GM19455 (cell line): ENCODE measurements at regions not wholly inside any gene's neighbourhood (a gene's known extent, or its start where the extent isn't known, plus 50 kb on each side); places are given as distances from the start of the nearest gene placed in this dataset.
"Not testable (repeated sequence)": the region's sequence is repeated elsewhere in the genome, so short reads cannot be mapped to it uniquely, and the experiment has no call there.

Experiments
- ATAC-seq: cut with Tn5 transposase; IDR thresholded peaks from one replicate; pipeline ENCODE4 v1.9.1; 2021; ENCODE audit not compliant: unreplicated experiment

- no peak for ATAC-seq
Measured at GRCh38 chr2:234375176-234375880, 121.6 kb downstream of the ARL4C start.

GRCh38 chr2:234374736-234375135, 122.1 kb downstream of the ARL4C start:
- ATAC-seq: no peak

DNA sequence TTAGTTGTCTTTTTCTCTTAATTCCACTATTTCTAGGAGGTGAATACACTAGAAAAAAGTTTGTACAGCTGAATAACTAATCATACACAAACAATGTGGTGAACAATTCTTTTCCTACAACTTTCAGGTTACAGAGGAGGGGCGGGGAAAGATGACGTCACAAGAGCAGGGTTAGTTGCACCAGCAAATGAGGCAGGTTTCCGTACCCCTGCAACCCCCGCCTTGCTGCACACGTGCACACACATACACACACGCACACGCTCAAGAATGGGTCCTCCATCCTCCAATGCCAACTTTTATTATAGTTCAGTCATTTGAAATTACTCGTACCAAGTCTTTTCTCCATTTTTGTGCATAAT, 122.8 kb downstream of the ARL4C start:
- ATAC-seq: no peak

DNA sequence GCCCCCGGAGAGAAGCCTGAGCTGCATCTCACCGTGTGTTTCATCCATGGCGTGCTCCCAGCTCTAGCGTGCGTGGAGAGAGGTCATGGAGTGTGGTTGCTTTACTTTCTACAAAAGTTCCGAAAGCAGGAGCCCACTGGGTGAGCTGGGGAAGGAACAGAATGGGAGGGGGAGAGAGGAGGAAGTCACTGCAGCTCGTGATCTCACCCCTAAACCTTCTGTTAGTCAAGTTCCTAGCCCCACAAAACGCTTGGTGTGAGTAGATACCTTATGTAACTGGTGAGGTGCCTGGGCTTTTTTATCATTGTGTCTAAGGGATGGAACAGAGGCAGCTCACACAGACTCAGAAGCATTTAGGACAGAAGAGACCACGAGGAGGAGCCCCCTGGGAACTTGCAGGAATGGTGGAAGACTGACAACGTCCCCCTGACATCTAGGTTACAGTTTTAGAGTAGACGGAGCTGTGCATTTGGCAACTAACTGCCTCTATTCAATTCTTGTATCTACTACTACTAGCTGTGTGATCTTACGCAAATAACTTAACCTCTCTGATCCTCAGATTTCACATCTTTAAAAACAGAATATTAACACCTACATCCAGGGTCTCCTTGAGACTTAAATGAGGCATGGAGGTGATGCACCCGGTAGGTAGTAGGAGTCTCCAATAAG, 123.3 kb downstream of the ARL4C start:
- no peak for ATAC-seq

- ATAC-seq: no peak
Measured at GRCh38 chr2:234373060-234373459, 123.8 kb downstream of the ARL4C start.

GRCh38 chr2:234372506-234372905, 124.4 kb downstream of the ARL4C start:
- no peak for ATAC-seq

GRCh38 chr2:234368861-234369261, 128.0 kb downstream of the ARL4C start:
- no peak for ATAC-seq

DNA sequence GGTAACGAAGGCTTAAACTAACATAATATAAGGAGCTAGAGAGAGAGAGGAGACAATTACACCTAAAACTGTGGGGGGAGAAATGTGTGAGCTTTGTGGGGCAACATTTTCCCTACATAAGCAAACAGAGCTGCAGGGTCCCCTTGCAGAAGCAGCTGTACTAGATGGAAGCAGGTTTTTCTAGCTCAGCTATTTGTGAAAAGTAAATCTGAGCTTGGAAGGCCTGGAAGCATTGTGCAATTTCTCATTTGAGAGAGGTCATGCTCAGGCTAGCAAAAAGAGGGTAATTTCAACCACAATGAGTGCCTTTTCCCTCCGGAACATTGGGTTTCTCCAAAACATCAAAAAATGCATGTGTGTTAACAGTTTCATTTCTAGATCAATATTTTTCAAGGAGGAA, 130.0 kb downstream of the ARL4C start:
- no peak for ATAC-seq

GRCh38 chr2:234364661-234365060, 132.2 kb downstream of the ARL4C start:
- ATAC-seq: no peak

DNA sequence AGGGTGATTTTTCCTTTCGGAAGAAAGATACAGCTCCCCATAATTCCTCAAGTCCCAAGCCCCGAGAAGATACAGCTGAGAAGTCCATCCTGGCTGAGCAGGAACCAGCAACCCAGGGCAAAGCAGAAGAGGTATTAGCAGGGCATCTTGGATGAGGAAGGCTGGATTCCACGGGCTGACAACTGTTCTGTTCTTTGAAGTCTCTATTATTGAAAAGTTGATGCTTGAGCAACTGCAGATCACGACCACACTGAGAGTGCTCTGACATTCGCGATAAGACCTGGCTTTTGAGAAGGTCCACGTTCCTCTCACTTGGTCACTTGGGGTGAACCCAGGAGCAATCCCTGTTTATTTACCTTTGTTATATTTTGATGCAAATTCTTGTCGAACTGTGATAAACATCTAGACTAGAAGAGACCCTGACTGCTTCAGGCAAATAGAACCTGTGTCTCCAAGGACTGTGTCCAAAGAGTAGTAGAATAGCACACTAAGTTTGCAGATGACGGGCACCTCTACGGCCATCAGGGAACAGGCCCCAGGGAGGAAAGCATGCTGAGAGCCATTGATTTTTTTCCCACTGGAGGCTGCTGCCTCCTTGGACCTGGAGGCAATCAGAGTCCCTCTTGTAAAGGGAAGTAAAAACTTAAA, 133.1 kb downstream of the ARL4C start:
- no peak for ATAC-seq

DNA sequence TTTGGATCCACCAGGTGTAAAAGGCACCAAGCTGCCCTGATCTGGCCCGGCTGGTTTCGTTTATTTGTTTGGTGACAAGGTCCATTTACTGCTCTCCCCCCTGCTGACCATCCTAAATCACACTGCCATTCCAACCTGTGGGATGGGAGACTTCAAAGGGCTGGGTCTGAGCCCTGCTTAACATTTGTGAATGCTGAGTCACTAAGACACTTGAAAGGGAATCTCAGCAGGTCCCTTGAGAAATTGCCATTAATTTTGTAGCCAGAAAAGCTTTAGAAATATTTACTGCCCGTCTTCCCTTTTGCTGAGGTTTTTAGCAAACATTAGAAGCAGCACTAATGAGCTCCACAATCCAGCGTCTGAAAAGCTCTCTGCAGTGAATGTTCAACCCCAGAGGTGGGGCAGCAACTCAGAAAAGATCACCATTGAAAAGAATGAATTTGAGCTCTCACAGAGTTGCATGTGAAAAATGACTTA, 133.8 kb downstream of the ARL4C start:
- no peak for ATAC-seq

DNA sequence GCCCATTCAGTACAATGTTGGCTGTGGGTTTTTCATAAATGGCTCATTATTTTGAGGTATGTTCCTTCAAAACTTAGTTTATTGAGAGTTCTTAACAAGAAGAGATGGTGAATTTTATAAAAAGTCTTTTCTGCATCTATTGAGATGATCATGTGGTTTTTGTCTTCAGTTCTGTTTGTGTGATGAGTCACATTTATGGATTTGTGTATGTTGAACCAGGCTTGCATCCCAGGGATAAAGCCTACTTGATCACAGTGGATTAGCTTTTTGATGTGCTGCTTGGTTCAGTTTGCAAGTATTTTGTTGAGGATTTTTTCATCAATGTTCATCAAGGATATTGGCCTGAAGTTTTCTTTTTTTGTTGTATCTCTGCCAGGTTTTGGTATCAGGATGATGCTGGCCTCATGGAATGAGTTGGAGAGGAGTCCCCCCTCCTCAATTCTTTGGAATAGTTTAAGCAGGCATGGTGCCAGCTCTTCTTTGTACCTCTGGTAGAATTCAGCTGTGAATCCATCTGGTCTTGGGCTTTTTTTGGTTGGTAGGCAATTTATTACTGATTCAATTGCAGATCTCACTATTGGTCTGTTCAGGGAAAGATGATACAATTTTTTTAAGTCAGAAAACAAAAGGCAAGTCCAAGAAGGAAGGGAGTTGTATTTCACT, 136.4 kb downstream of the ARL4C start:
- ATAC-seq: not testable (repeated sequence)

DNA sequence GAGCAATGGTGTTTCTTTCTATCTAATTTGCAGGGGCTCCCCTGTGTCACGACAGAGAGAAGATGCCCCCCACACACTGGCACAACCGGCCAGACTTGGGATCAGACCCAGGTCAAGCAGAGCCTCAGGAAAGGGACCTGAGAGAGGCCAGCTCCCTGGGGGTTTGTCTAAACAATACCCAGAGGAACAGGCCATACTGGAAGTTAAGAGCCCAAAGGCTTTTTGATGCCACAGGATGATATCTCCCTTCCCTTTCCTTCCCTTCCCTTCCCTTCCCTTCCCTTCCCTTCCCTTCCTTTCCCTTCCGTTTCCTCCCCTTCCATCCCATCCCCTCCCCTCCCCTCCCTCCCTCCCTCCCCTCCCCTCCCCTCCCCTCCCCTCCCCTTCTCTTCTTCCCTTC, 139.2 kb downstream of the ARL4C start:
- ATAC-seq: no peak

DNA sequence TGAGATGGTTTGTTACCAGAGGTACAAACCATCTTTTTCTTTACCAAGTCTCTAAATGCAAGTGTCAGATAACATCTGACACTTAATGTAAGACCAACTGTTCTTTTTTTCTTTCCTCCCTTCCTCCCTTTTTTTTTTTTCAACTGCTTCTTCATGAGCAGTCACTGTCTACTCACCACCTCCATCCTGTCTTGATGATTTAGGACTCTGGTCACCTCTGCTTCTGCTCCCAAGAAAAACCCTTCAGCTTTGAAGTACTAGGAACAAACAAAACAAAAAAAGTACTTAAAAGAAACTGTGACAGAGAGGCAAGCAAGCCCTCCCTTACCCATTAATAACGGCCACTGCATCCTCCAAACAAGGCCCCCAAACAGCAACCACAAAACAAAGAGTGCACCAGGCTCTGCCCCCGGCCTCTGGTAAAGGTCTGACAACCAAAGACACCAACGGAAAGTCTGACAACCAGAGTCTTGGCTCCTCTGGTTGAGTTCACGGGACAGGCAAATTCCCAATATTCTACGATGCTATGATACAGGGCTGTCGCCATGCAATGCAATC, 141.0 kb downstream of the ARL4C start:
- ATAC-seq: no peak

- no peak for ATAC-seq
Measured at GRCh38 chr2:234355021-234355720, 141.7 kb downstream of the ARL4C start.

GRCh38 chr2:234352270-234352669, 144.6 kb downstream of the ARL4C start:
- no peak for ATAC-seq

DNA sequence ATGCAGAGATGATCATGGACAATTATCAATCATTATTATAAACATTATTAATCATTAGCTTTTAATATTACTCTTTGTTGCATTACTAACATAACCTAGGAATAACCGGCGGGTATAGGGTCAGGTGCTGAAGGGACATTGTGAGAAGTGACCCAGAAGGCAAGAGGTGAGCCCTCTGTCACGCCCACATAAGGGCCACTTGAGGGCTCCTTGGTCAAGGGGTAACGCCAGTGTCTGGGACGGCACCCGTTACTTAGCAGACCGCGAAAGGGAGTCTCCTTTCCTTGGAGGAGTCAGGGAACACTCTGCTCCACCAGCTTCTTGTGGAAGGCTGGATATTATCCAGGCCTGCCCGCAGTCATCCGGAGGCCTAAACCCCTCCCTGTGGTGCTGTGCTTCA, 145.0 kb downstream of the ARL4C start:
- ATAC-seq: not testable (repeated sequence)

DNA sequence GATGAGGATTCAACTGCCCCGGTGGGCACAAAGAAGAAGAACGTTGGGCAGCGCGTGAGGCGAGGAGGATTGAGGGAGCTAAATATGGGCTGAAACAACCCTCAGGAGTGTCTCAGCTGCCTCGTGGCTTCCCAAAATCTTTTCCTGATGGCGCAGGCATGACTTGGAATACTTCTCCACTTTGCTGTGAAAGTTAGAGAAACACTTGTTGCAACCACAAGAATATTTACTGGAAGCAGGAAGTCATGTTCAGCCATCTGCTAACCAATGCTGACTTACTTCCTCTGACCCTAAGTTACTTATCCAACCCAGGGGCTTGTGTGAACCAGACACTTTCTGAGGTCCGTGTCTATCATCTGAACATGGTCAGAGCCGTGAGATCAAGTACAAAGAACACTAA, 148.8 kb downstream of the ARL4C start:
- ATAC-seq: no peak

DNA sequence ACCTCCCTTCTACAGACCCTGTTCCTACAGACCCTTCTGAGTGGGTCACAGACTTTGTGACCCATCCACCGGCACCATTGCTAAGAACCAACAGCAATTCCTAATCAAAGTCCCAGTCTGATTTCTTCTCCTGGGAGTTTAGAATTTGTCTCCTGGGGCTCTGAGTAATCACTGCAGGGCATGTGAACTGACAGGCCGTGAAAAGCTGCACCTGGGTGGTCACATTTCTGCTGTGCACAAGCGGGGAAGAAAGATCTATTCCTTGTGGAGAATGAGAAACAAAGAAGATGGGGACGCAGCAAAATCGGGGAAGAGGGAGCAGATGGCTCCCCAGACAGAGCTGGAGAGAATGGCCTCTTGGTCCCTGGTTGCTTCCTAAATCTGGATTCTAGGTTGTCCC, 151.0 kb downstream of the ARL4C start:
- no peak for ATAC-seq

- ATAC-seq: no peak
Measured at GRCh38 chr2:234344012-234344411, 152.9 kb downstream of the ARL4C start.

- ATAC-seq: no peak
Measured at GRCh38 chr2:234343372-234343771, 153.5 kb downstream of the ARL4C start.
